GM18505 (cell line): ENCODE measurements at regions not wholly inside any gene's neighbourhood (a gene's known extent, or its start where the extent isn't known, plus 50 kb on each side); places are given as distances from the start of the nearest gene placed in this dataset.
"Not testable (repeated sequence)": the region's sequence is repeated elsewhere in the genome, so short reads cannot be mapped to it uniquely, and the experiment has no call there.

Experiments
- ATAC-seq: cut with Tn5 transposase; IDR thresholded peaks from one replicate; pipeline ENCODE4 v1.9.1; 2021; ENCODE audit not compliant: unreplicated experiment
- POLR2A ChIP-seq: IDR thresholded peaks from 4 replicates; pipeline ENCODE4 v1.6.1; 2011; ENCODE audit warnings: borderline replicate concordance; ENCODE audit not compliant: insufficient read depth, insufficient read length; ENCODE audit errors: extremely low read depth

DNA sequence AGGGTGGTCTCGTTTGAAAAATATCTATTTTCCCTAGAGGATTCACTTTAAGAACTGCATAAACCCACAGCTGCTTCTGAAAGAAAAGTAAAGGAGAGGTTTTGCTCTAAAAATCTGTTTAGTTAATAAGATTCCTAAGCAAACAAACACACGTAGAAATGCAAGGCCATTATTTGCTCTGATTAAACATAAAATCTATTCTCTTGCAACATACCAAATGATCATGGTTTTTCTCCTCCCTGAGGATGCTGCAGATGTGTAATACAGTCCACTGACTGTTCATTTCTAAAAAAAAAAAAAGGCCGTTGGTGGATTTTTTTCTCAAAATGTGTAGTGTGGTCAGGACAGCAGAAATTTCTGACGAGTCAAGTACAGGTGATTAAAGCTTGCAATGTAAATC, 98.6 kb downstream of the BUB3 start:
- ATAC-seq, result no peak
- TF ChIP-seq POLR2A, result no peak

DNA sequence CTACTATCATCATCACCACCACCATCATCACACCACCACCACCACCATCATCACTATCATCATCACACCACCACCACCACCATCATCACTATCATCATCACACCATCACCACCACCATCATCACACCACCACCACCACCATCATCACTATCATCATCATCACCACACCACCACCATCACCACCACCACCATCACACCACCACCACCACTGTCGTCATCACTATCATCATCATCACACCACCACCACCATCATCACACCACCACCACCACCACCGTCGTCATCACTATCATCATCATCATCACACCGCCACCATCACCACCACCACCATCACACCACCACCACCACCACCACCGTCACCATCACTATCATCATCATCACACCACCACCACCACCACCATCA, 100.1 kb downstream of the BUB3 start:
- not testable (repeated sequence) for ATAC-seq

DNA sequence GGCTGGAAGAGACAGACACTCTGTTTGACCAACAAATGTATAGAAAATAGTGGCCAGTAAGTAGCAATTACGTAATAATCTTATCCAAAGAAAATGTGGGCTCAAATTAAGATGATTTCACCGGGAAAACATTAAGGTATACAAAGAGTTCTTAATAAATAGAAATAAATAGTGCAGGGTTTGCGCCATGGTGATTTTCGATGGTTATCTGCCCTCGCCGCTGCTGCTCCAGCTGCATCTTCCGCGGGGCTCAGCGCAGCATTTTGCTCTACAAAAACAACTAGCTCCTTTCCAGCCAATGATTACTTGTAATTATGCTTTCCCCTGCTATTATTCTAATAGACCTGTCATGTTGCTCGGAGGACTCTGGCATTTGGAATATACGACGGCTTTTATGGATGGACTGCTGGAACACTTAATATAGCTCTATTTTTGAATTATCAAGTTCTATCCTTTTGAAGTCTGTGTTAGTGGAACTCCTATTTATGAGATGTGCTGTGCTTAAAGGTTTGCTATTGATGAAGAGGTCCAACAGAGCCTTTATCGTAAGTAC, 103.8 kb downstream of the BUB3 start:
- no peak for TF ChIP-seq POLR2A
- no peak for ATAC-seq

DNA sequence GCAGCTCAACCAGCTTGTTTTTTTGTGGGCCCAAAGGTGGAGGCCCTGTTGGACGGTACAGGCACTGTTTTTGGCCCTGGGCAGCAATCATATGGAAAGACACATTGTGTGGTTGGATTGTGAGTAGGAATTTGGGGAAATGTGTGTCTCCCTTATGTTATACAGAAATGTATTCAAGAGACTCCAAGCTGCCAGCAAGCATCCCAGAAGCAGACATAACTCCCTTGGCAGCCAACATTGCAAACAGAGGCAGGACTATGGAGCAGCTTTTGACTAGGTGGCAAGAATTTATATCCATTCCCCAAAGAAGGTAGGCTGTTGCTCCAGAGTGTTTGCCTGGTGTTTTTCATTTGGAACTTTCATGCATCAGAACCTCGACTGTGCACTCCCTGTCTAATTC, 104.9 kb downstream of the BUB3 start:
- ATAC-seq, result no peak
- TF ChIP-seq POLR2A, result no peak

- no peak for ATAC-seq
- TF ChIP-seq POLR2A, result no peak
Measured at GRCh38 chr10:123259791-123260190, 105.6 kb downstream of the BUB3 start.

GRCh38 chr10:123262456-123262855, 108.3 kb downstream of the BUB3 start:
- ATAC-seq, result no peak
- TF ChIP-seq POLR2A, result no peak

- ATAC-seq, result no peak
- no peak for TF ChIP-seq POLR2A
Measured at GRCh38 chr10:123266971-123267370, 112.8 kb downstream of the BUB3 start.

- TF ChIP-seq POLR2A, result no peak
- ATAC-seq, result no peak
Measured at GRCh38 chr10:123269017-123269552, 114.9 kb downstream of the BUB3 start.

GRCh38 chr10:123269675-123270074, 115.5 kb downstream of the BUB3 start:
- no peak for ATAC-seq
- TF ChIP-seq POLR2A, result no peak

DNA sequence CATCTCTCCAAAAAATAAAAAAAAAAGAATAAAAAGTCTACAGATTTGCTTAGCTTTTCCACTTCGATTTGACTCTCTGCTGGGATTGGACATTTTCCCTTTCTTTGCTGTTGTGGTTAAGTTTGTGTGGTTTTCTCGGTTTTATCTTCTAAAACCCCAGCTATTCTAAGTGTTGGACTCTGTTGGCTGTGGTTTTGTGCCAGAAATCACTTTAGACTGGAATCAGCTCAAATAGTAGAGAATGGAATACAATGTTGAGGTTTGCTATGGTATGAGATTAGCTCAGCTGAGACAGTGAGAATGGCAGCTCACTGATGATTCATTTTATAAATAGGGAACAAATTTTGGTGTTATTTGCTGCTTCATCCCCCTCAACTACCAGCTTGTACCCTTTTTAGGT, 116.0 kb downstream of the BUB3 start:
- no peak for ATAC-seq
- no peak for TF ChIP-seq POLR2A

DNA sequence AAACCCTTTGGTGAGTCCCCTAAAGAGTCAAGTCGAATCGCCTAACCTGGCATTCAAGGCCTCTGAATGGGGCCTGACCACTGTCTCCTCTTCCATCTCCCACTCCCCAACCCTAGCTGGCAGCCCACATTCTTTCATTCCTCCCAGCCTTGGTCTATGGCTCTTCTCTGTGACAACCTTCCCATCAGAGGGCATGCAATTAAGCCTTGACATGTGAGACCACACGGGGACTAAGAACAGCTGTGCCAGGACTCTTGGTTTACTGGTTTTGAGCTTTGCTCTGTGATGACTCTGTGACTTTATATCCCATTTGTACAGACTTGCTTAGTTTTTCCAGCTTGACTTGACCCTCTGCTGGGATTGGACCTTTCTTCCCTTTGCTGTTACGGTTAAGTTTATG, 116.6 kb downstream of the BUB3 start:
- ATAC-seq, result no peak
- no peak for TF ChIP-seq POLR2A

GRCh38 chr10:123272171-123272570, 118.0 kb downstream of the BUB3 start:
- no peak for TF ChIP-seq POLR2A
- no peak for ATAC-seq

DNA sequence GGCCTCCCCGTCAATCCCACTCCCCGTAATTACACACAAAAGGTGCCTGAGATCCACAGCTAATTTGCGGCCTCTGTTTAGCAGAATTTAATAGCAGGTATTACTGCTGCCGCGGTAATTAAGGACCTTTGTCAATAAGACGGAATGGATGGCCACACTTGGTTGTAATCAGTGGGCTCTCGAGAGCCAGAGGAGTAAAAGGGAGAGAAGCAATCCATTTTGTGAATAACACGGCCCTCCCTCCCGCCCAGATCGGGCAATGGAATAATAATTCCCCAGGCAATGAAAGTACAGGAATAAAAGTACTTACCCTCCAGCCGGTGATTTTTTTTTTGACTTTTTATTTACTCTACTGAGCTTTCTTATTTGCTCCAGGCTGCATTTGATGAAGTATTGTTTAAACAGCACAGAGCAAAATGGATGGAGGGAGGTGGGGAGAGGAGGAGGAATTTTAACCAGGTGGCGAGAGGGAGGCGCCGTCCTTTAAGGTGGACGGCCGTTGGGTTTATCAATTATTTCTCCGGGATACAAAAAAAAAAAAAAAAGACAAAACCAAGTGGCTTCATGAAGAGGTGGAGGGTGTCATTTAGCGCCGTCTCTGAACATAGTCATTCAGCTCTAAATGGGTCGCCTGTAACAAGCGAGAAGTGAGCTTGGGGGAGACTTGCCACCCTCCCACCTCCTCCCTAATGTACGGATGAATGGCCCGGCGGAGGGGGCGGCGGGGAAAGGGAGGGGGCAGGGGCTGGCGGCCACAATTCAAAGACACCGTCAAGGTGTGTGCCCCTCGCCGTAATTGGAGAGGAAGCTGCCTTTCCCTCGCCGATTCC, 120.3 kb downstream of the BUB3 start:
- no peak for ATAC-seq
- no peak for TF ChIP-seq POLR2A

DNA sequence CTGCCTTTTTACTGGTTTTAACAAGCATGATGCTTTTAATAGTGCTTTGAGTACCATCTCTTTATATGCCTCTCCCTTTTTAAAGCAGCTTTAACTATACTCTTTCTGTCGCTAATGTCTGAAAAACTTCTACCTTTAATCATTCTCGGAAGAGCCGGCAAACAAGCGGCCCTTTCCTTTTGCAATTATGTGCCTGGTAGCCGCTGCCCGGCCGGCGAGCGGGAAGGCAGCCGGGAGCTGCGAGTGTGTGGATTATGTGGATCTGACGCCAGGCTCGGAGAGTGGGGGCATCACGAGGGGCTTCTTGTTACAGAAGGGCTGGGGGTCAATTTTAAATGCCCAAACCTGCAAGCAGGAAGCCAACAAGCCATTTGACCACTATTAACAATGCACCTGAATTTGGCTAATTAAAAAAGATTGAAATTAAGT, 120.9 kb downstream of the BUB3 start:
- ATAC-seq, result no peak
- TF ChIP-seq POLR2A, result no peak
